Right cardiac atrium (tissue), 5 donors: ENCODE measurements at regions not wholly inside any gene's neighbourhood (a gene's known extent, or its start where the extent isn't known, plus 50 kb on each side); places are given as distances from the start of the nearest gene placed in this dataset.

Experiments
- ATAC-seq, 2 donors: fragments of 200-7000 bp; cut with Tn5 transposase; one replicate each; pipeline versions ENCODE4 v1.8.0 to v1.9.1; 2020; ENCODE audit warnings: moderate library complexity in 2 of 2, mild to moderate bottlenecking in 1 of 2
- DNase-seq, 3 donors: peaks; one replicate each; pipeline ENCODE4 v3.0.0-alpha.2; 2020
- H3K27ac ChIP-seq: one replicate; pipeline ENCODE4 v1.5.1; 2013; ENCODE audit warnings: mild to moderate bottlenecking, low read length, control low read depth, moderate library complexity
- H3K27me3 ChIP-seq: one replicate; pipeline ENCODE4 v1.6.1; 2013; ENCODE audit not compliant: control insufficient read depth, insufficient read depth
- H3K4me1 ChIP-seq: one replicate; pipeline ENCODE4 v1.6.1; 2013; ENCODE audit warnings: low read length; ENCODE audit not compliant: control insufficient read depth, insufficient read depth
- H3K4me3 ChIP-seq: one replicate; pipeline ENCODE4 v1.5.1; 2013; ENCODE audit warnings: low read length, control low read depth
- H3K9me3 ChIP-seq: one replicate; pipeline ENCODE4 v1.6.1; 2013; ENCODE audit warnings: low read length; ENCODE audit not compliant: control insufficient read depth
- WGBS: extraction: QIAGEN DNeasy Blood & Tissue Kit; methylation state at CpG from one replicate; pipeline ENCODE4 v1.1.7; 2013; 5-methylcytosine and 5-hydroxymethylcytosine counted together
- intact Hi-C, 4 donors: fragments of 100-400 bp; cut with DNase I; formaldehyde crosslinking; loops; one replicate each; pipeline versions ENCODE4 v1.11.0 to v1.14.0; 2022 to 2023
- donor health status: healthy with polysubstance abuse.
- donor health status: DM: no; HTN: yes; CAD: no.
- donor health status: DM: no; HTN: no; CAD: no.
- donor health status: DM: no; HTN: yes; CAD: no; lungs with severe emphysema.
- donor health status: DM: yes; HTN: yes; CAD: no.

- intact Hi-C loops = no loop called here
- 55% methylated on average over 2 of the region's 2 CpGs for WGBS
- Histone ChIP-seq H3K9me3 (no peaks in the 10 kb centered on the region), H3K27ac (no peak overlapping the region), H3K4me3 (no peak overlapping the region), H3K27me3 (no peaks in the 10 kb centered on the region), H3K4me1 (no peaks in the 10 kb centered on the region)
- no peak for DNase-seq
- ATAC-seq = peak in 1 of 2 donors; percentile 62
Measured at GRCh38 chr3:144369129-144369879, 397.7 kb downstream of the DIPK2A start.

- intact Hi-C loops = no loop called here
- 89% methylated on average over 1 of the region's 1 CpG for WGBS
- Histone ChIP-seq H3K27ac (no peak overlapping the region), H3K27me3 (no peaks in the 10 kb centered on the region), H3K4me3 (no peak overlapping the region), H3K9me3 (no peaks in the 10 kb centered on the region), H3K4me1 (no peaks in the 10 kb centered on the region)
- no peak for ATAC-seq
- no peak for DNase-seq
Measured at GRCh38 chr3:144375088-144375487, 403.5 kb downstream of the DIPK2A start.

- Histone ChIP-seq H3K27ac (no peak overlapping the region), H3K4me3 (no peak overlapping the region), H3K9me3 (no peaks in the 10 kb centered on the region), H3K4me1 (no peaks in the 10 kb centered on the region), H3K27me3 (no peaks in the 10 kb centered on the region)
- intact Hi-C loops = no loop called here
- ATAC-seq = no peak
- no peak for DNase-seq
- 75% methylated on average over 4 of the region's 4 CpGs for WGBS
Measured at GRCh38 chr3:144380849-144381248, 409.2 kb downstream of the DIPK2A start.

GRCh38 chr3:144381607-144382006 is 410.0 kb downstream of the DIPK2A start:
- intact Hi-C loops = no loop called here
- DNase-seq (no peak), ATAC-seq (no peak)
- no peak overlapping the region for H3K4me3 ChIP-seq
- no peaks in the 10 kb centered on the region for H3K27me3 ChIP-seq
- 85% methylated on average over 3 of the region's 3 CpGs for WGBS
- no peaks in the 10 kb centered on the region for H3K9me3 ChIP-seq
- H3K4me1 ChIP-seq = no peaks in the 10 kb centered on the region
- no peak overlapping the region for H3K27ac ChIP-seq

- WGBS = 94% methylated on average over 2 of the region's 2 CpGs
- Histone ChIP-seq H3K27ac (no peak overlapping the region), H3K9me3 (no peaks in the 10 kb centered on the region), H3K27me3 (no peaks in the 10 kb centered on the region), H3K4me3 (no peak overlapping the region), H3K4me1 (no peaks in the 10 kb centered on the region)
- intact Hi-C loops = no loop called here
- ATAC-seq (no peak), DNase-seq (no peak)
Measured at GRCh38 chr3:144384241-144384979, 412.8 kb downstream of the DIPK2A start.

- Histone ChIP-seq H3K27ac (no peak overlapping the region), H3K27me3 (no peaks in the 10 kb centered on the region), H3K4me1 (no peaks in the 10 kb centered on the region), H3K9me3 (no peaks in the 10 kb centered on the region), H3K4me3 (no peak overlapping the region)
- intact Hi-C loops = no loop called here
- DNase-seq (no peak), ATAC-seq (no peak)
Measured at GRCh38 chr3:144390786-144391185, 419.2 kb downstream of the DIPK2A start.

GRCh38 chr3:144391236-144391635 is 419.6 kb downstream of the DIPK2A start:
- ATAC-seq = no peak
- intact Hi-C loops = no loop called here
- H3K9me3 ChIP-seq = no peaks in the 10 kb centered on the region
- H3K4me3 ChIP-seq = no peak overlapping the region
- H3K27ac ChIP-seq = no peak overlapping the region
- no peaks in the 10 kb centered on the region for H3K4me1 ChIP-seq
- DNase-seq = no peak
- no peaks in the 10 kb centered on the region for H3K27me3 ChIP-seq

- H3K4me1 ChIP-seq = no peaks in the 10 kb centered on the region
- H3K4me3 ChIP-seq = no peak overlapping the region
- no peaks in the 10 kb centered on the region for H3K9me3 ChIP-seq
- DNase-seq (no peak), ATAC-seq (no peak)
- no peaks in the 10 kb centered on the region for H3K27me3 ChIP-seq
- intact Hi-C loops = no loop called here
- H3K27ac ChIP-seq = no peak overlapping the region
Measured at GRCh38 chr3:144394032-144394431, 422.4 kb downstream of the DIPK2A start.

GRCh38 chr3:144402430-144402829 is 430.8 kb downstream of the DIPK2A start:
- no peak overlapping the region for H3K27ac ChIP-seq
- H3K4me1 ChIP-seq = no peaks in the 10 kb centered on the region
- intact Hi-C loops = no loop called here
- DNase-seq = no peak
- H3K9me3 ChIP-seq = no peaks in the 10 kb centered on the region
- H3K27me3 ChIP-seq = no peaks in the 10 kb centered on the region
- ATAC-seq = no peak
- H3K4me3 ChIP-seq = no peak overlapping the region
- 51% methylated on average over 5 of the region's 5 CpGs for WGBS

- H3K9me3 ChIP-seq = no peaks in the 10 kb centered on the region
- peak in 2 of 3 donors; percentile 39 to 76 for DNase-seq
- WGBS = 22% methylated on average over 3 of the region's 3 CpGs
- no peaks in the 10 kb centered on the region for H3K27me3 ChIP-seq
- intact Hi-C loops = no loop called here
- H3K27ac ChIP-seq = peak overlapping the region; percentile 52
- H3K4me3 ChIP-seq = no peak overlapping the region
- no peaks in the 10 kb centered on the region for H3K4me1 ChIP-seq
- ATAC-seq = peak; percentile 70 to 94
Measured at GRCh38 chr3:144403040-144403457, 431.4 kb downstream of the DIPK2A start.

GRCh38 chr3:144407335-144407734 is 435.7 kb downstream of the DIPK2A start:
- ATAC-seq (no peak), DNase-seq (no peak)
- 81% methylated on average over 2 of the region's 2 CpGs for WGBS
- Histone ChIP-seq H3K27me3 (no peaks in the 10 kb centered on the region), H3K9me3 (no peaks in the 10 kb centered on the region), H3K4me1 (no peaks in the 10 kb centered on the region), H3K4me3 (no peak overlapping the region), H3K27ac (no peak overlapping the region)
- intact Hi-C loops = no loop called here
